ENCODE measurements at regions not wholly inside any gene's neighbourhood (a gene's known extent, or its start where the extent isn't known, plus 50 kb on each side); places are given as distances from the start of the nearest gene placed in this dataset.

DNA sequence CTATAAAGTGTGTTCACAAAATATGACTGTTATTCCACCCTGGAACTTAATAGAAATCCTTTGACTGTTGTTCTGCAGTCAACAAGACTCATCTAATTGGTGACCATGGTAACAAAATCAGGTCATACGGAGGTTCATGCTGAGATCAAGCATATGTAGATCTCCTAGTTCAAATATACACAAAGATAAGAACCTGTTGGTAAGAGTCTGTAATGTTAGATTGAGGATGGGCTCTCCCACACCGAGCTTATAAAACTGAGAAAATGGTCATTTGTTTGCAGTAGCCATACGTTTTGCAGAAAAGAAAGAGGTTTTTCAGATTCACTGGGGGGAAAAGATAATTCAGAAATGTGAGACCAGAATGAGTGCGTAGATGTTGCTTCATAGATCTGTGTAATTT is 468.1 kb downstream of the RPS6KC1 start:
- TF ChIP-seq, protein P1, sequence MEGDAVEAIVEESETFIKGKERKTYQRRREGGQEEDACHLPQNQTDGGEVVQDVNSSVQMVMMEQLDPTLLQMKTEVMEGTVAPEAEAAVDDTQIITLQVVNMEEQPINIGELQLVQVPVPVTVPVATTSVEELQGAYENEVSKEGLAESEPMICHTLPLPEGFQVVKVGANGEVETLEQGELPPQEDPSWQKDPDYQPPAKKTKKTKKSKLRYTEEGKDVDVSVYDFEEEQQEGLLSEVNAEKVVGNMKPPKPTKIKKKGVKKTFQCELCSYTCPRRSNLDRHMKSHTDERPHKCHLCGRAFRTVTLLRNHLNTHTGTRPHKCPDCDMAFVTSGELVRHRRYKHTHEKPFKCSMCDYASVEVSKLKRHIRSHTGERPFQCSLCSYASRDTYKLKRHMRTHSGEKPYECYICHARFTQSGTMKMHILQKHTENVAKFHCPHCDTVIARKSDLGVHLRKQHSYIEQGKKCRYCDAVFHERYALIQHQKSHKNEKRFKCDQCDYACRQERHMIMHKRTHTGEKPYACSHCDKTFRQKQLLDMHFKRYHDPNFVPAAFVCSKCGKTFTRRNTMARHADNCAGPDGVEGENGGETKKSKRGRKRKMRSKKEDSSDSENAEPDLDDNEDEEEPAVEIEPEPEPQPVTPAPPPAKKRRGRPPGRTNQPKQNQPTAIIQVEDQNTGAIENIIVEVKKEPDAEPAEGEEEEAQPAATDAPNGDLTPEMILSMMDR (IDR thresholded peaks at IDR 0.05; ENCODE audit: insufficient read depth, low read depth, low read length), result no peak
- TF ChIP-seq EZH2 (IDR thresholded peaks at IDR 0.05; ENCODE audit: insufficient read depth, low read length), result no peak
